ENCODE measurements at regions not wholly inside any gene's neighbourhood (a gene's known extent, or its start where the extent isn't known, plus 50 kb on each side); places are given as distances from the start of the nearest gene placed in this dataset.

- no peak overlapping the region for H3K4me3 ChIP-seq
- no peak overlapping the region for H3K27ac ChIP-seq
- no peaks in the 10 kb centered on the region for H3K9me3 ChIP-seq
- TF ChIP-seq, protein P1, sequence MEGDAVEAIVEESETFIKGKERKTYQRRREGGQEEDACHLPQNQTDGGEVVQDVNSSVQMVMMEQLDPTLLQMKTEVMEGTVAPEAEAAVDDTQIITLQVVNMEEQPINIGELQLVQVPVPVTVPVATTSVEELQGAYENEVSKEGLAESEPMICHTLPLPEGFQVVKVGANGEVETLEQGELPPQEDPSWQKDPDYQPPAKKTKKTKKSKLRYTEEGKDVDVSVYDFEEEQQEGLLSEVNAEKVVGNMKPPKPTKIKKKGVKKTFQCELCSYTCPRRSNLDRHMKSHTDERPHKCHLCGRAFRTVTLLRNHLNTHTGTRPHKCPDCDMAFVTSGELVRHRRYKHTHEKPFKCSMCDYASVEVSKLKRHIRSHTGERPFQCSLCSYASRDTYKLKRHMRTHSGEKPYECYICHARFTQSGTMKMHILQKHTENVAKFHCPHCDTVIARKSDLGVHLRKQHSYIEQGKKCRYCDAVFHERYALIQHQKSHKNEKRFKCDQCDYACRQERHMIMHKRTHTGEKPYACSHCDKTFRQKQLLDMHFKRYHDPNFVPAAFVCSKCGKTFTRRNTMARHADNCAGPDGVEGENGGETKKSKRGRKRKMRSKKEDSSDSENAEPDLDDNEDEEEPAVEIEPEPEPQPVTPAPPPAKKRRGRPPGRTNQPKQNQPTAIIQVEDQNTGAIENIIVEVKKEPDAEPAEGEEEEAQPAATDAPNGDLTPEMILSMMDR (IDR thresholded peaks at IDR 0.05) = no peak
- TF ChIP-seq POLR2A (IDR thresholded peaks at IDR 0.05) = no peak
- peaks cover 0 to 5% (median 0%) of the 10 kb centered on the region in 3 donors for H3K4me1 ChIP-seq
- no peaks in the 10 kb centered on the region for H3K36me3 ChIP-seq
- intact Hi-C loops (cut with DNase I) = no loop called here
- no peak for DNase-seq
- H3K27me3 ChIP-seq = no peaks in the 10 kb centered on the region
These were observed 83.0 kb upstream of the FAM174A start for GRCh38 chr5:100452126-100452525.

GRCh38 chr5:100448111-100448528, 87.1 kb upstream of the FAM174A start:
- TF ChIP-seq POLR2A (IDR thresholded peaks at IDR 0.05) = no peak
- TF ChIP-seq, protein P1 (IDR thresholded peaks at IDR 0.05) = no peak
- WGBS, 2 donors = 61 to 65% methylated on average over 3 of the region's 3 CpGs
- intact Hi-C loops (cut with DNase I) = no loop called here
- Histone ChIP-seq H3K27ac (no peak overlapping the region), H3K4me3 (no peak overlapping the region), H3K27me3 (no peaks in the 10 kb centered on the region), H3K4me1 (peaks cover 0 to 5% (median 0%) of the 10 kb centered on the region in 3 donors), H3K9me3 (no peaks in the 10 kb centered on the region), H3K36me3 (no peaks in the 10 kb centered on the region)
- DNase-seq = no peak

DNA sequence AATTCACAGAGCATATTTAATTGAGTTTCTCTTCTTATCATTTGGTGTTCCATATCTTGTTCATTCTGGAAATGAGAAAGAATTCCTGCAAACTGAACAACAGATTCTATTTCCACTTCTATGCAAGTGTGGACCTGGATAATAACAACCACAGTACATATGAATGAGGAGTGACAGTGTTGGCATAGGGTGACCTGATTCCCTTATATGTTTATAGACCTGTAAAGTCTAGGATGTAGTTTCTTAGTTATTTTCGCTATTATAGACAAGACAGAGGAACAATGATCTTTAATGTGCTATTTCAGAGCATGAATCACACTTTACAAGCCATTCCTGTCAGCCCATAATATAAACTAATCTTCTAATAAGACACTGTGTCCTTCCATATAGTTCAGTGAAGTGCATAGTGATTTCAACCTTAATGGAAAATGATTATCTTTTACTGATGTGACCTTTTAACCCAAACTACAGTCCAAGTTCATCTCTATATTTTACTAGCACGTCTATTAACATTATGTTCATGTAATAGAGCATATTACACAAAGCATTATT, 88.2 kb upstream of the FAM174A start:
- Histone ChIP-seq H3K4me1 (peaks cover 0 to 5% (median 0%) of the 10 kb centered on the region in 3 donors), H3K9me3 (no peaks in the 10 kb centered on the region), H3K36me3 (no peaks in the 10 kb centered on the region), H3K4me3 (no peak overlapping the region), H3K27ac (no peak overlapping the region), H3K27me3 (no peaks in the 10 kb centered on the region)
- 67 to 78% methylated on average over 2 of the region's 2 CpGs for WGBS, 2 donors
- intact Hi-C loops (cut with DNase I) = no loop called here
- no peak for TF ChIP-seq POLR2A (IDR thresholded peaks at IDR 0.05)
- TF ChIP-seq, protein P1 (IDR thresholded peaks at IDR 0.05) = no peak
- DNase-seq = no peak

- H3K4me1 ChIP-seq = peaks cover 0 to 5% (median 0%) of the 10 kb centered on the region in 3 donors
- no peaks in the 10 kb centered on the region for H3K36me3 ChIP-seq
- H3K27me3 ChIP-seq = no peaks in the 10 kb centered on the region
- no peak overlapping the region for H3K27ac ChIP-seq
- no peak for DNase-seq
- no peaks in the 10 kb centered on the region for H3K9me3 ChIP-seq
- TF ChIP-seq, protein P1 (IDR thresholded peaks at IDR 0.05) = no peak
- TF ChIP-seq POLR2A (IDR thresholded peaks at IDR 0.05) = no peak
- intact Hi-C loops (cut with DNase I) = no loop called here
- H3K4me3 ChIP-seq = no peak overlapping the region
- WGBS, 2 donors = 86 to 90% methylated on average over 3 of the region's 3 CpGs
These were observed 90.2 kb upstream of the FAM174A start for GRCh38 chr5:100444961-100445360.

- intact Hi-C loops (cut with DNase I) = no loop called here
- no peaks in the 10 kb centered on the region for H3K36me3 ChIP-seq
- TF ChIP-seq, protein P1 (IDR thresholded peaks at IDR 0.05) = no peak
- TF ChIP-seq POLR2A (IDR thresholded peaks at IDR 0.05) = no peak
- no peak overlapping the region for H3K27ac ChIP-seq
- DNase-seq = no peak
- no peak overlapping the region for H3K4me3 ChIP-seq
- no peaks in the 10 kb centered on the region for H3K4me1 ChIP-seq
- H3K9me3 ChIP-seq = no peaks in the 10 kb centered on the region
- no peaks in the 10 kb centered on the region for H3K27me3 ChIP-seq
- WGBS, 2 donors = 74 to 88% methylated on average over 4 of the region's 4 CpGs
These were observed 100.4 kb upstream of the FAM174A start for GRCh38 chr5:100434815-100435214.

Data from esophagus squamous epithelium (tissue), 5 donors.